ENCODE measurements at regions not wholly inside any gene's neighbourhood (a gene's known extent, or its start where the extent isn't known, plus 50 kb on each side); places are given as distances from the start of the nearest gene placed in this dataset.

GRCh38 chr13:87893186-87893585 is 222.0 kb downstream of the SLITRK5 start:
- Histone ChIP-seq H3K27ac (ENCODE audit: low read depth, low read length) (no peak overlapping the region), H3K36me3 (ENCODE audit: control insufficient read depth, insufficient read depth, low read length) (no peaks in the 10 kb centered on the region), H3K27me3 (ENCODE audit: control insufficient read depth, insufficient read depth, low read length) (no peaks in the 10 kb centered on the region), H3K4me3 (ENCODE audit: low read depth, low read length) (no peak overlapping the region), H3K4me1 (ENCODE audit: control insufficient read depth, insufficient read depth, low read length) (no peaks in the 10 kb centered on the region), H3K9me3 (ENCODE audit: control insufficient read depth, insufficient read depth, low read length) (no peaks in the 10 kb centered on the region)
- DNase-seq (ENCODE audit: low read depth in 4 of 6, low spot score in 6 of 6): no peak

DNA sequence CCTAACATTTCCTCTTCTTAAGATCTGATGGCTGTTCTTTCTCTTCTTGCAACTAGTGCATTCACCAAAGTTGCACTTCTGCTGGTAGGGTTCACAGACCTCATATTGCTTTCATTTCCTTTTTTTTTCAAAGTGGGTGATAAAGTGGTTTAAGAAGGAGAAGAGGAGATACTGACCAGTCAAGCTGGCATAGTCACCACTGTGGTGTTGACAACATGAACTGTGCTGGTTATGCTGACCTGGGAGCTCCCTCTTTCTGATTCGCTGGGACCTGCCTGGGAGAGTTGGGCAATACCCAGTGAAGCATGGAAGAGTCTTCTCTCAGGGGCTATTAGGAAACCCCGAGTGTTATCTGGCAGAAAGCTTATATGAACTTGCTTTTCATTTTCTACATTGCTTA is 222.9 kb downstream of the SLITRK5 start:
- 100% methylated on average over 1 of the region's 2 CpGs for WGBS (ENCODE audit: insufficient coverage)
- Histone ChIP-seq H3K4me3 (ENCODE audit: low read depth, low read length) (no peak overlapping the region), H3K36me3 (ENCODE audit: control insufficient read depth, insufficient read depth, low read length) (no peaks in the 10 kb centered on the region), H3K4me1 (ENCODE audit: control insufficient read depth, insufficient read depth, low read length) (no peaks in the 10 kb centered on the region), H3K27ac (ENCODE audit: low read depth, low read length) (no peak overlapping the region), H3K9me3 (ENCODE audit: control insufficient read depth, insufficient read depth, low read length) (no peaks in the 10 kb centered on the region), H3K27me3 (ENCODE audit: control insufficient read depth, insufficient read depth, low read length) (no peaks in the 10 kb centered on the region)
- no peak for DNase-seq (ENCODE audit: low read depth in 4 of 6, low spot score in 6 of 6)

GRCh38 chr13:87903553-87903952 is 232.4 kb downstream of the SLITRK5 start:
- Histone ChIP-seq H3K27ac (ENCODE audit: low read depth, low read length) (peak overlapping the region; percentile 45), H3K4me1 (ENCODE audit: control insufficient read depth, insufficient read depth, low read length) (no peaks in the 10 kb centered on the region), H3K4me3 (ENCODE audit: low read depth, low read length) (no peak overlapping the region), H3K27me3 (ENCODE audit: control insufficient read depth, insufficient read depth, low read length) (no peaks in the 10 kb centered on the region), H3K9me3 (ENCODE audit: control insufficient read depth, insufficient read depth, low read length) (no peaks in the 10 kb centered on the region), H3K36me3 (ENCODE audit: control insufficient read depth, insufficient read depth, low read length) (no peaks in the 10 kb centered on the region)
- peak in 1 of 6 donors; percentile 41 for DNase-seq (ENCODE audit: low read depth in 4 of 6, low spot score in 6 of 6)

DNA sequence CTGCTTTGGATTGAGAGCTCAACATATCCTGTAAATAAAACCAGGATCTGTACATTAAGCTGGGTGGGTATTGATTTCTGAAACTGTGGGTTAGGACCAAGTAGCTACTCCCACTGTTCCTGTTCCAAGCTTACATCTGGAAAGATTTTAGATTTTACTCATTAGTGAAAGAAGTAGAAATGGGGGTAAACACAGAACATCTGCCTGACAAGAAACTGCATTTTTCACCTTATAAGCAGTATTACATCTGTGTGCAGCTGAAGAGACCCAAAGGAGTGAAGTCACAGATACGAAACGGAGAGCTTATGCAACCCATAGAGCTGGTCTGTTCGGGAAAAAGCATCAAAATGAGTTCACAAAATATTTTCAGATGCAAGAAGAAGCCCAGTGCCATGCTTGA is 235.2 kb downstream of the SLITRK5 start:
- no peak overlapping the region for H3K4me3 ChIP-seq (ENCODE audit: low read depth, low read length)
- no peak overlapping the region for H3K27ac ChIP-seq (ENCODE audit: low read depth, low read length)
- no peaks in the 10 kb centered on the region for H3K4me1 ChIP-seq (ENCODE audit: control insufficient read depth, insufficient read depth, low read length)
- no peaks in the 10 kb centered on the region for H3K36me3 ChIP-seq (ENCODE audit: control insufficient read depth, insufficient read depth, low read length)
- H3K9me3 ChIP-seq (ENCODE audit: control insufficient read depth, insufficient read depth, low read length): no peaks in the 10 kb centered on the region
- 93% methylated on average over 3 of the region's 3 CpGs for WGBS (ENCODE audit: insufficient coverage)
- H3K27me3 ChIP-seq (ENCODE audit: control insufficient read depth, insufficient read depth, low read length): no peaks in the 10 kb centered on the region
- DNase-seq (ENCODE audit: low read depth in 4 of 6, low spot score in 6 of 6): no peak

- Histone ChIP-seq H3K4me1 (ENCODE audit: control insufficient read depth, insufficient read depth, low read length) (no peaks in the 10 kb centered on the region), H3K27ac (ENCODE audit: low read depth, low read length) (no peak overlapping the region), H3K9me3 (ENCODE audit: control insufficient read depth, insufficient read depth, low read length) (no peaks in the 10 kb centered on the region), H3K27me3 (ENCODE audit: control insufficient read depth, insufficient read depth, low read length) (no peaks in the 10 kb centered on the region), H3K4me3 (ENCODE audit: low read depth, low read length) (no peak overlapping the region), H3K36me3 (ENCODE audit: control insufficient read depth, insufficient read depth, low read length) (no peaks in the 10 kb centered on the region)
- no peak for DNase-seq (ENCODE audit: low read depth in 4 of 6, low spot score in 6 of 6)
- WGBS (ENCODE audit: insufficient coverage): no CpG with 5 or more reads among the region's 1 CpG
Measured at GRCh38 chr13:87907202-87907601, 236.0 kb downstream of the SLITRK5 start.

- no peak for DNase-seq (ENCODE audit: low read depth in 4 of 6, low spot score in 6 of 6)
- no peaks in the 10 kb centered on the region for H3K4me1 ChIP-seq (ENCODE audit: control insufficient read depth, insufficient read depth, low read length)
- no peaks in the 10 kb centered on the region for H3K36me3 ChIP-seq (ENCODE audit: control insufficient read depth, insufficient read depth, low read length)
- H3K27ac ChIP-seq (ENCODE audit: low read depth, low read length): no peak overlapping the region
- H3K9me3 ChIP-seq (ENCODE audit: control insufficient read depth, insufficient read depth, low read length): peaks cover 3% of the 10 kb centered on the region
- H3K4me3 ChIP-seq (ENCODE audit: low read depth, low read length): no peak overlapping the region
- H3K27me3 ChIP-seq (ENCODE audit: control insufficient read depth, insufficient read depth, low read length): no peaks in the 10 kb centered on the region
Measured at GRCh38 chr13:87919956-87920355, 248.8 kb downstream of the SLITRK5 start.

DNA sequence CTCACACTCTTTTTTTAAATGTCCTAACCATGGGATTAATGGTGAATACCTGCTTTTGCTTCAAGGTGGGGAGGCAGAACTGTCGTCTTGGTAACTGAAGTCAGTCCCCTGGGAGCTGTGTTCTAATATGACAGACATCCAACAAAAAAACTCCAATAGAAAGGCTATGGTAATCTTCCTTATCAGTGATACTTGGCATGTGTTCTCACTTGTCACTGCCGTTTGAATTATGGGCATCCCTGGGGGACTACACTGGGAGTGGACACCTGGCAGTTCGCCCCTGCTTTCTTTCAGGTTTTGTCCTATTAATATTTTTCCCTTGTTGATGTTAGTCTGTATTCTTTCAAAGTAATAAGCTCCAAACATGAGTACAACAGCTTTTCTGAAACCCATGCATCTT is 252.6 kb downstream of the SLITRK5 start:
- H3K4me3 ChIP-seq (ENCODE audit: low read depth, low read length): no peak overlapping the region
- no peak overlapping the region for H3K27ac ChIP-seq (ENCODE audit: low read depth, low read length)
- no peak for DNase-seq (ENCODE audit: low read depth in 4 of 6, low spot score in 6 of 6)

GRCh38 chr13:87925006-87925405 is 253.8 kb downstream of the SLITRK5 start:
- Histone ChIP-seq H3K27ac (ENCODE audit: low read depth, low read length) (no peak overlapping the region), H3K27me3 (ENCODE audit: control insufficient read depth, insufficient read depth, low read length) (no peaks in the 10 kb centered on the region), H3K4me3 (ENCODE audit: low read depth, low read length) (no peak overlapping the region), H3K36me3 (ENCODE audit: control insufficient read depth, insufficient read depth, low read length) (no peaks in the 10 kb centered on the region), H3K9me3 (ENCODE audit: control insufficient read depth, insufficient read depth, low read length) (no peaks in the 10 kb centered on the region), H3K4me1 (ENCODE audit: control insufficient read depth, insufficient read depth, low read length) (no peaks in the 10 kb centered on the region)
- WGBS (ENCODE audit: insufficient coverage): no CpG with 5 or more reads among the region's 4 CpGs
- DNase-seq (ENCODE audit: low read depth in 4 of 6, low spot score in 6 of 6): no peak

More for the DNA sequence above, 252.6 kb downstream of the SLITRK5 start:
- no CpG with 5 or more reads among the region's 3 CpGs for WGBS (ENCODE audit: insufficient coverage)
- H3K9me3 ChIP-seq (ENCODE audit: control insufficient read depth, insufficient read depth, low read length): no peaks in the 10 kb centered on the region
- no peaks in the 10 kb centered on the region for H3K36me3 ChIP-seq (ENCODE audit: control insufficient read depth, insufficient read depth, low read length)
- H3K27me3 ChIP-seq (ENCODE audit: control insufficient read depth, insufficient read depth, low read length): no peaks in the 10 kb centered on the region
- H3K4me1 ChIP-seq (ENCODE audit: control insufficient read depth, insufficient read depth, low read length): no peaks in the 10 kb centered on the region

- no peaks in the 10 kb centered on the region for H3K36me3 ChIP-seq (ENCODE audit: control insufficient read depth, insufficient read depth, low read length)
- no peak for DNase-seq (ENCODE audit: low read depth in 4 of 6, low spot score in 6 of 6)
- no peaks in the 10 kb centered on the region for H3K9me3 ChIP-seq (ENCODE audit: control insufficient read depth, insufficient read depth, low read length)
- H3K27ac ChIP-seq (ENCODE audit: low read depth, low read length): no peak overlapping the region
- no peaks in the 10 kb centered on the region for H3K4me1 ChIP-seq (ENCODE audit: control insufficient read depth, insufficient read depth, low read length)
- H3K27me3 ChIP-seq (ENCODE audit: control insufficient read depth, insufficient read depth, low read length): no peaks in the 10 kb centered on the region
- no peak overlapping the region for H3K4me3 ChIP-seq (ENCODE audit: low read depth, low read length)
- WGBS (ENCODE audit: insufficient coverage): no CpG with 5 or more reads among the region's 1 CpG
Measured at GRCh38 chr13:87940776-87941175, 269.6 kb downstream of the SLITRK5 start.

GRCh38 chr13:87941226-87941625 is 270.1 kb downstream of the SLITRK5 start:
- no peaks in the 10 kb centered on the region for H3K4me1 ChIP-seq (ENCODE audit: control insufficient read depth, insufficient read depth, low read length)
- peak in 1 of 6 donors; percentile 26 for DNase-seq (ENCODE audit: low read depth in 4 of 6, low spot score in 6 of 6)
- no peaks in the 10 kb centered on the region for H3K36me3 ChIP-seq (ENCODE audit: control insufficient read depth, insufficient read depth, low read length)
- H3K27ac ChIP-seq (ENCODE audit: low read depth, low read length): no peak overlapping the region
- H3K9me3 ChIP-seq (ENCODE audit: control insufficient read depth, insufficient read depth, low read length): no peaks in the 10 kb centered on the region
- no peaks in the 10 kb centered on the region for H3K27me3 ChIP-seq (ENCODE audit: control insufficient read depth, insufficient read depth, low read length)
- WGBS (ENCODE audit: insufficient coverage): no CpG with 5 or more reads among the region's 3 CpGs
- H3K4me3 ChIP-seq (ENCODE audit: low read depth, low read length): no peak overlapping the region

- WGBS (ENCODE audit: insufficient coverage): no CpG with 5 or more reads among the region's 1 CpG
- H3K27ac ChIP-seq (ENCODE audit: low read depth, low read length): no peak overlapping the region
- DNase-seq (ENCODE audit: low read depth in 4 of 6, low spot score in 6 of 6): no peak
- H3K36me3 ChIP-seq (ENCODE audit: control insufficient read depth, insufficient read depth, low read length): no peaks in the 10 kb centered on the region
- H3K9me3 ChIP-seq (ENCODE audit: control insufficient read depth, insufficient read depth, low read length): no peaks in the 10 kb centered on the region
- H3K4me1 ChIP-seq (ENCODE audit: control insufficient read depth, insufficient read depth, low read length): no peaks in the 10 kb centered on the region
- H3K27me3 ChIP-seq (ENCODE audit: control insufficient read depth, insufficient read depth, low read length): no peaks in the 10 kb centered on the region
- no peak overlapping the region for H3K4me3 ChIP-seq (ENCODE audit: low read depth, low read length)
Measured at GRCh38 chr13:87942205-87942604, 271.0 kb downstream of the SLITRK5 start.

Measured in spinal cord (tissue), 9 donors.